ENCODE measurements at regions not wholly inside any gene's neighbourhood (a gene's known extent, or its start where the extent isn't known, plus 50 kb on each side); places are given as distances from the start of the nearest gene placed in this dataset.
"Not testable (repeated sequence)": the region's sequence is repeated elsewhere in the genome, so short reads cannot be mapped to it uniquely, and the experiment has no call there.

DNA sequence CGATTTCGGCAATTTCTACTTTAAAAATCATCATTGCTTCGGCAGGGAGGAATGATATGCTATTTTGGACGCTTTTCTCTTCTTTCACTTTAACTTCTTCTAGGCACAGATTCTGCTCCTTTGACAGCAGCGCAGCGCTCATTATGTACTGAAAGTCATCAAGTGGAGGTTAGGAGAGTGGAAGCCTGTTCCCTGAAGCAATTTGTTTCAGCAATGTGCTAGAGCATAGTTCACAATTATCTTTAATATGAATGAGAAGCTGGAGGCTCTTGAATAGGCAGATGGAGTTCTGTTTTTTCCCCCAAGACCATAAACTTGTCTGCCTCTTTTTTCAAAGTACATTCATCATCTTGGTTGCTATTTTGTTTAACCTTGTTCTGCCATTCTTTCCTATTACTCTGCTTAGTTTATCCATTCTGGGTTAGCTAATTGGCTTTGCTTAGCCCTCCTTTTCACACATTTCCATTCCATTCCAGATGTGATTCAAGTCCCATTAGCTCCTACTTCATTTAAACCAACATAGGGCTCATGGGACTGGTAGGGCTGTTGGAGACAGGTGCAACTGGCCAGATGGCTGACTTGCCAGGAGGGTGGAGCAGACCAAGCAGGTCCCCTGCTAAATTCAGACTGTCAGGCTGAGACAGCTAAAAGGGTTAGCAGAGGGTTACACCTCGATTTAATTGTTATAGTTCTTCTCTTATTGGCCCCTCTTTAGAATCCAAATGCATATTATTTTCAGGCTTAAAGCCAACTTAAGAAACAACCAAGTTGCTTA lies 534.7 kb upstream of the CBLB start:
- FAIRE-seq (no peak), DNase-seq (ENCODE audit: extremely low spot score, insufficient read length, low read depth) (no peak)

DNA sequence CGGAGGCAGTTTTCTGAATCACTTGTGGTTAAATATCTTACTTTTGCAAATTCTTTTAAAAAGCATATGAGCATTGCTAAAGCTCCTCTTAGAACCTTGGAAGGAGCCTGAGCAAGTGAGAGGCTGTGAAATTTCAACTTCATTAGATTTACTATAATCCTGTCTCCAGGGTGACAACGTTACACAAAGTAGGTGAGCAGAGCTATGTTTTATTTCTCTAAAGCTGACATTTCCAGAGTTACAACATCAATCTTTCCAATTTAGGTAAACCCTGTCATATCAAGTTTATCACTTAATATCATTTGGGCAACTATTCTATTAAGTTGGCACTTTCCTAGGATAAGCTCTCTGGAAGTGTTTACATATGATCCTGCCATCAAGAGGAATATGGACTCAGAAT lies 544.9 kb upstream of the CBLB start:
- FAIRE-seq: no peak
- DNase-seq (ENCODE audit: extremely low spot score, insufficient read length, low read depth): no peak

DNA sequence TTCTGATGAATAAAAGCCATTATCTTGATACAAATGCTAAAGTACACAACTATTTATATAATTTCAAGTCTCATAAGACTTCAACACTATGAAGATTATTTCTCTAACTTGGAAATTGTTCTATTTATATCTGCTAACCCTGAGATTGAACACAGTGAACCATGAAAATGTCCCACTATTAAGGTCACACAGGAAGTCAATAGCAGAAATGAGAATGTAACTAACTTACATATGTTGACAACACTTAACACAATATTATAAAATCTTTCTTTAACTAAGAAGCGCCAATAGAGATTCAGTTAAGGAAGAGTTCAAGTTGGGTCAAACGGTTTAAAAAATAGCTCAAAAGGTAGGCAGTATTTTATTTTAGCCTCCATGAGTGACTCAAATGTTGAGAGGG lies 551.8 kb upstream of the CBLB start:
- FAIRE-seq (peak; percentile 42), DNase-seq (ENCODE audit: extremely low spot score, insufficient read length, low read depth) (no peak)

DNA sequence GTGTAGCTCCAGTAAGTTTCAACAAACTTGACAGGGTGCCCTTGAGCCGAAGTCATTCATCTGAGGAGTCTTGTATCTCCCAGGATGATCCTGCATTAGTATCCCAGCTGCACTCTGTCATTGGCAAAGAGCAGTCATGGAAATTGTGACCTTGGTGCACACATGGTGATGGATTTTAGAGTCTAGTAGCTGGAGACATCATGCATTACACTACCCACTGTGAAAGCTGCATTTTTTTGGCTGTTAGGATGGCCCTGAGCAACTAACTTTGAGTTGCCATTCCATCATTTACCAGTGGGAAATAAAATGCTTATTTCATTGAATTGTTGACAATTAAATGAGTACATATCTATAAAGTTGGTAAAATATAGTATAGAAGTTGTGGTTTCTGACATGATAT lies 552.6 kb upstream of the CBLB start:
- DNase-seq (ENCODE audit: extremely low spot score, insufficient read length, low read depth): no peak
- peak; percentile 18 for FAIRE-seq

DNA sequence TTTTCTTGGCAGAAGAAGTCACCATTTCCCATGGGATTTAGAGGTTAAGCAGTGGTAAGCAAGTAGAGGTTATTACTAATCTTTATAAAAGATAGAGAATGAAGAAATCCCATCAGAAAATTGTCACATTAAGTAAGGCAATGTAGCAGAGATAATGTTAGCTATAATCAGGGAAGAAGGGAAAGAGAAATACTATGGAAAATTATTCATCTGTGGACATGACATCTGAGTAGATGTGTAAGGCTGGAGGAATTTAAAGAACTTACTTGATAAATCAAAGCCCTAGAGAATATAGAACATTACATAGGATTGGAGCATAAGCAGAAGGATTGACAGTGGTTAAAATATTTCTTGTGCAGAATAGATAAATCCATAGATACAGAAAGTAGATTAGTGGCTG lies 553.1 kb upstream of the CBLB start:
- DNase-seq (ENCODE audit: extremely low spot score, insufficient read length, low read depth) (no peak), FAIRE-seq (no peak)

DNA sequence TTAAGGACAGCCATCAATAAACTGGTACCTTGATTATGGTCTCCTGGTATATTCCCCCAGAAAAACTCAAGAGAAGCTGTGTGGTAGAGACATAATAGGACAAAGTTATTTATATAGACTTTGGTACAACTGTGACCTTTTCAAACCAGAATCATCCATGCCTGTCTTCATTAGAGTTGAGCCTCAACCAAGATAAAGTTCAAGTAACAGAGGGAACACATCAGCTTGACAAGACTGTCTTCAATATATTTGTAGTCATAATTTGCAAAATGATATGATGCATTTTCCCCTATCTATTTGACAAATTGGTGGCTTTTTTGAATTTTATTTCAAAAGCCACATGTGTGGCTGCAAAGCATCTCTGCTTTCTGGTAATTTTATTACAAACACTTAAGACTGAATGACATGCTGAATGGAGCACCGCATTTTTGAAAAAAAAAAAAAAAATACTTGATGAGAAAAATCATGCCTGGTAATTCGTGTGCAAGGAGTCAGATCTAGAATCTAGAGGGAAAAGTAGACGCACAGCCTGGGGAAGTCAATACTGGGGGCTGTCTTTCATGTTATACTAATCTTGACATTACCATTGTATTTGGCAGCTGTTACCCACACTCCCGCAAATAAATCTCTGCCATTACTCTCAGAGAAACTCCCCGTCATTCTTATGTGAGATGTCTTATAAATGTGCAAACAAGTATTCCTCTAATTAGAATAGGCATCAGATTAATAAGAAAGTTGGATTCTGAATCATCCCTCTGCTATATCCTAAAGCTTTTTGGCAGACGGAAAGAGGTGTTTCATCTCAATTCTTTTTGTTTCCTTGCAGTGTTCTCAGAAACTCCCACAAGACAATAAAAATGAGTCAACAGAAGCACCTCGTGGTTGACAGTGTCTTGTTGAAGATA lies 554.8 kb upstream of the CBLB start:
- DNase-seq (ENCODE audit: extremely low spot score, insufficient read length, low read depth) (no peak), FAIRE-seq (no peak)

DNA sequence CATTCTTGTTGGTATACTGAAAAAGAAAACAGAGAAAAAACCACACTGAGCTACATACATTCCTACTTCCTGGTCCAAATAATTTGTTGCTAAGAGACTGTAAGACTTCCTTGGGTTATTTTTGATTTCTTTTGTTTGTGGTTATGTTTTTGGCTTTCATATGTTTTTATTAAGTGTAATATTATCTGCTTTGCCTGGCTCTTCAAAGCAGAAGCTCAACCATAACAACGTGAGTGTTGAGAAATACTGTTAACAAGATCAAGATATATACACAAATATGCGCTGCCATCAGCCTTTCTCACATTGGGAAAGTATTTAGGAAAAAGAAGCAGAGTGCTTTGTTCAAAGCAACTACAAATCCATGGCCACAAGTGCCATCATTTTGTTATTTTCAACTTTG lies 556.2 kb upstream of the CBLB start:
- peak; percentile 56 for FAIRE-seq
- DNase-seq (ENCODE audit: extremely low spot score, insufficient read length, low read depth): no peak

DNA sequence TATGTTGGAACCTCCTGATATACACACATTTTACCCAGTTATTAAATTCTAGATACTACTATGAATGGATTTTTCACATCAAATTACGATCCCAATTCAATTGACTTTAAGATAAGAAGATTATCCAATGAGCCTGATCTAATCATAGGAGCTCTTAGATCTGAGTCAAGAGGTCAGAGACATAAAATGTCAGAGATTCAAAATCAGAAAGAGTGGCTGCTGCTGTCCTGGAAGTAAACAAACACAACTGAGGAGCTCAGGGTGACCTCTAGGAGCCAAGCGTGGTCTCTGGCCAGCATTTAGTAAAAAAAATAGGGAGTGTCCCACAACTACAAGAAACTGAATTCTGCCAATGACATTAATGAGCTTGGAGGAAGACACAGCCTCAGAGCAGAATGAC lies 557.1 kb upstream of the CBLB start:
- DNase-seq (ENCODE audit: extremely low spot score, insufficient read length, low read depth): no peak

DNA sequence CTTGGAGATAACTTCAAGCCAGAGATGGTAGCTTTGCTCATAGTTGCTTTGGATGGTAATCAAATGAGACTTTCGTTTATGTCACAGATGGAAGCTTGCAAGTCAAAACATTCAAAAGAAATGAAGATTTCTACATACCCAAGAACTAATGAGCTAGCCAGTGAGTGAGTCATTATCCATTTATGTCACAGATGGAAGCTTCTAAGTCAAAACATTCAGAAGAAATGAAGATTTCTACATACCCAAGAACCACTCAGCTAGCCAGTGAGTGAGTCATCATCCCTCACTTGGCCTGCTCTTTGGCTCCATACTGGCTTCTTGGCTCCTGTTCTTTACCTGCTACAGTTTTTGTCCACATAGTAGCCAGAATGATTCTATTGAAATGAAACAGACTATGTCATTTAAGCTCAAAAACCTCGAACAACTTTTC lies 559.8 kb upstream of the CBLB start:
- DNase-seq (ENCODE audit: extremely low spot score, insufficient read length, low read depth) (no peak), FAIRE-seq (no peak)

More for the DNA sequence above, 557.1 kb upstream of the CBLB start:
- no peak for FAIRE-seq

DNA sequence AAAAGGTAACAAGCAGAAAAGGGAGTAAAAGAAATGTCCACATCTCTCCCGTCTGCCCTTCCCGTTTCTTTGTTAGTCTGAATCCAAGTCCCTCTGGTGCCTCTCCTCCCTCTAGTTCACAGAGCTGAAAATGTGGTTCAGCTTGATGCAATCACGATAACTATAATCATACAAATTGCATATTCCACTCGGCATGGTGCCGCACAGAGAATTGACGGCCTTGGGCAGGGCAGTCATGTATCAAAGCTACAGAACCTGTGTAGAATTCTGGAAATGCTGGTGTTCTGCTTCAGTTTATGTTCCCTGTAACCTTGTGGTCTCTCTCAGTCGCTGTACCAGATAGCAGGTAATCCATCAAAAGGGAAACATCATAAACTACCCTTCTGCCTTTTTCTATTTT lies 562.9 kb upstream of the CBLB start:
- DNase-seq (ENCODE audit: extremely low spot score, insufficient read length, low read depth) (no peak), FAIRE-seq (no peak)

DNA sequence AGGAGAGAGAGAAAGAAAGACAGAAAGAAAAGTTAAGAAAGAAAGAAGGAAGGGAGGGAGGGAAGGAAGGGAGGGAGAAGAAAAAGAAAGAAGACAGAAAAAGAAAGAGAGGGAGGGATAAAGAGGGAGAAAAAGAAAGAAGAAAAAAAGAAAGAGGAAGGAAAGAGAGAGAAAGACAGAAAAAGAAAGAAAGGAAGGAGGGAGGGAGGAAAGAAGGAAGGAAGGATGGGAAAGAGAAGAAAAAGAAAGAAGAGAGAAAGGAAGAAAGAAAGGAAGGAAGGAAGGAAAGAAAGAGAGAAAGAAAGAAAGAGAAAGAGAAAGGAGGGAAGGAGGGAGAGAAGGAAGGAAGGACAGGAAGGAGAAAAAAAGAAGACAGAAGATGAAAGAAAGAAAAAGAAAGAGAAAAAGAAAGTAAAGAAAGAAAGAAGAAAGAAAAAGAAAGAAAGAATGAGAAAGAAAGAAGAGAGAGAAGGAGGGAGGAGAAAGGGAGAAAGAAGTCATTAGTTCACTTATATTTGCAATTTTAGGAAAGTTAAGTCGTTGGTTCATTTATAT lies 567.2 kb upstream of the CBLB start:
- FAIRE-seq: no peak
- no peak for DNase-seq (ENCODE audit: extremely low spot score, insufficient read length, low read depth)

DNA sequence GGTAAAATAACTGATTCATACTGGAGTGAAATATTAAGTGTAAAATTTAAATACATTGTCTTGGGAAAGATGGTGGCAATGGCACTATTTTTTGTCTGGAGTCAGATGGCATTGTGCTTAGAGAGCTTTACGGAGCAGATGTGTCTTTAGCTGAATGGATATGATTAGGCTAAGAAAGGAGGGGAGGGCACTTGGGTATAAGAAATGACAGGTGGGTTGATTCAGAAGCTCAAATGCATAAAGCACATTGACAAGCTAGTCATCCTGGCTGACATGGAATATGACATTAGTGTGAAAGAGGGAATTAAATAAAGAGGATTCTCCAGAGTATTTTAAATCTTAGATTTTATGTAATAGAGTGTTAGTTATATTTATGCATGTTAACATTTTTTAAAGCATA lies 570.1 kb upstream of the CBLB start:
- FAIRE-seq (no peak), DNase-seq (ENCODE audit: extremely low spot score, insufficient read length, low read depth) (no peak)

DNA sequence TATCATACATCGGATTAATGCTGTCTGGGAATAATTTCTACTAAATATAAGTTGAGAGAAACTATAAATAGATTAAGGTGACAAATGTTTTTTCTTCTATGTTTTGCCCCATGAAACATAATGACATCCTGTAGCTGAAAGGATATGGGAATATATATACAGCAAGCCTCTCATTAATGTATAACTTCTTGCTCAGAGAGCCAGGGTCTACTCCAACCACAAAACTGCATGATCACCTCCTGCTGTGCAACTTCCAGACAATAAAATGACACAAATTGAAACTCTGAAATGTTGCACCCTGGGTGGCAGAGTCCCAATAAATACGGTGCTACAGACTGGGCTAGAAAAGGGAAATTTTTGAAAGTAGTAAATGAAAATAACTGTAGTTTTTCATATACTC lies 571.9 kb upstream of the CBLB start:
- no peak for DNase-seq (ENCODE audit: extremely low spot score, insufficient read length, low read depth)
- peak; percentile 68 for FAIRE-seq

DNA sequence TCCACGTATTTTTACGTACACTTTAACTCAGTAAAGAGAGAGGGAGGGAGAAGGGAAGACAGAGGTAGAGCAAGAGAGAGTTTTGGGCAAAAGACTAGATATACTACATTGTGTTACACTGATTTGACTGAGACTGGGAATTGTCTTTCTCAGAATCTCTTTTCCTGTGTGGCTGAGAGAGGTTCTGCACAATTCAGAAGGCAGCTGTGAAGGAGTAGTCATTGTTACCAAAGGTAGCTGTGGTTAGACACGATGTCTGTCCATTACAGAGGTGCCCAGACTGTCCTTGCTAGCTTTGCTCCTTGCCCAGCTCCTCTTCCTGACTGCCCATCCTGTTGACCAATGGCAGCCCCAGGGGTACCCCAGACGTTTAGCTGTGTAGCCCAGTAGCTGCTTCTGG lies 577.5 kb upstream of the CBLB start:
- DNase-seq (ENCODE audit: extremely low spot score, insufficient read length, low read depth) (no peak), FAIRE-seq (no peak)

DNA sequence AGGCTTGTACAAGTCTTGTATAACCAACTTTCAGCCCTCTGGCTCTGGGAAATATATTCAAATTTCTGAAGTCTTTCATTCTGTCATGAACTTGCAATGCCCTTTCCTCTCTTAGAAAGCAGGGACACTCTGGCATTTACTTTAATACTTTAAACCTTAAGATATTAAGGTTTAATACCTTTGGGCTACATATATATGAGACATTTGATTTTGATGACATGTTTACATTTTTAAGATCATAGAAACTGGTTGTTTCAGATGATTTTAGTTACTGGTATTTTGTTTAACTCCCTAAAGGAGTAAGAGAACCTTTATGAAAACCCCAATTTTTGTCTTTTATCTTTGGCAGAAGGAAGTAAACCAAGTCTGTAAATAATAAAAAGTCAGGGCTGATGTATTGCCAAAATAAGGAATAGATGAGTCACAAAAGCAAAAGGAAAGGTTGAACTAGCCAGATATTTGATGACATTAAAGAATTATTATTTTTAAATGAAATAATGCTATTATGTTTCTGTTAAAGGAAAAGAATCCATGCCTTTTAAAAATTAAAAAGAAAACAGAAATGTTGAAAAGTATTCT lies 579.0 kb upstream of the CBLB start:
- no peak for DNase-seq (ENCODE audit: extremely low spot score, insufficient read length, low read depth)
- no peak for FAIRE-seq

DNA sequence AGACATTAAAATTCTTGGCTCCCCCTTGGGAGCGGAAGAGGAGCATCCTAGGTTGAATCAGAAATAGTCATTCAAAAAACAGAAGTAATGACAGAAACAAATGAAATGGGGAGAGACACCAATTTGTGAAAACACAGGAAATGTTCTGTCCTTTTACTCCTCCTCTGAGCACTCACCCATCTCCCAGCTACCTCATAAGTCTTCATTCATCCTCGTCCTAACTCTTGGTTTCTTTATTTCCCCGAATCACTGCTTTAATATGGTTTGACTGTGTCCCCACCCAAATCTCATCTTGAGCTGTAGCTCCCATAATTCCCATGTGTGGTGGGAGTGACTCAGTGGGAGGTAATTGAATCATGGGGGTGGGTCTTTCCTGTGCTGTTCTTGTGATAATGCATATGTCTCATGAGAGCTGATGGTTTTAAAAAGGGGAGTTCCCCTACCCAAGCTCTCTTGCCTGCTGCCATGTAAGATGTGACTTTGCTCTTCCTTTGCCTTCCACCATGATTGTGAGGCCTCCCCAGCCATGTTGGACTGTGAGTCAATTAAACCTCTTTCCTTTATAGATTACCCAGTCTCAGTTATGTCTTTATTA lies 579.7 kb upstream of the CBLB start:
- FAIRE-seq; DNase-seq (ENCODE audit: extremely low spot score, insufficient read length, low read depth): not testable (repeated sequence)

DNA sequence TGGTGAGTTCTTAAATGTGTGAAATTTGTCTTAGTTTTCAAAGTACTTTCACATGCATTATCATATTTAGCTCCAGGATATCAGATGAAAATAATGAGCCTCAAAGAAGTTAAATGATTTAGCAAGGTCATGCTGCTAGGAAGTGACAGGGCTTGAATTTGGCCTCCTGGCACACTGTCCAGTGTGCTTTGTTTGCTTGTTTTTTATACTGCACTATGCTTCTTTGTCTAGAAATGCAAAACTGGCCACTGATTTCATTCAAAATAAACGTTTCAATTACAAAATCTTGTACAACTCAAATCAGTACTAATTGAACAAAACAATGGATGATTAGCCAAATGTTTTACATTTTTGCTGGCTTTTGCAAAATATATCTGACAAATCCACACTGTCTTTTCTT lies 583.3 kb upstream of the CBLB start:
- DNase-seq (ENCODE audit: extremely low spot score, insufficient read length, low read depth): no peak
- no peak for FAIRE-seq

DNA sequence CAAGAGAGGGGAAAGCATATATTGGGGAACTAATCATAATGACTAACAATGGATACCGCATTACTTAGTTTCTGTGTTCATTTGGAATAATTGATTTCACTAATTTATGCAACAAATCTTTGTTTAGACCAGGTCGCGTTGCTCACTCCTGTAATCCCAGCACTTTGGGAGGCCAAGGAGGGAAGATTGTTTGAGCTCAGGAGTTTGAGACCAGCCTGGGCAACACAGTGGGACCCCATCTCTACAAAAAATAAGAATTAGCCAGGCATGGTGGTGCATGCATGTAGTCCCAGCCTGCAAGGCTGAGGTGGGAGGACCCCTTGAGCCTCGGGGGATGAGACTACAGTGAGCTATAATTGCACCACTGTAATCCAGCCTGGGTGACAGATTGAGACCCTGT lies 585.7 kb upstream of the CBLB start:
- no peak for DNase-seq (ENCODE audit: extremely low spot score, insufficient read length, low read depth)
- FAIRE-seq: no peak

DNA sequence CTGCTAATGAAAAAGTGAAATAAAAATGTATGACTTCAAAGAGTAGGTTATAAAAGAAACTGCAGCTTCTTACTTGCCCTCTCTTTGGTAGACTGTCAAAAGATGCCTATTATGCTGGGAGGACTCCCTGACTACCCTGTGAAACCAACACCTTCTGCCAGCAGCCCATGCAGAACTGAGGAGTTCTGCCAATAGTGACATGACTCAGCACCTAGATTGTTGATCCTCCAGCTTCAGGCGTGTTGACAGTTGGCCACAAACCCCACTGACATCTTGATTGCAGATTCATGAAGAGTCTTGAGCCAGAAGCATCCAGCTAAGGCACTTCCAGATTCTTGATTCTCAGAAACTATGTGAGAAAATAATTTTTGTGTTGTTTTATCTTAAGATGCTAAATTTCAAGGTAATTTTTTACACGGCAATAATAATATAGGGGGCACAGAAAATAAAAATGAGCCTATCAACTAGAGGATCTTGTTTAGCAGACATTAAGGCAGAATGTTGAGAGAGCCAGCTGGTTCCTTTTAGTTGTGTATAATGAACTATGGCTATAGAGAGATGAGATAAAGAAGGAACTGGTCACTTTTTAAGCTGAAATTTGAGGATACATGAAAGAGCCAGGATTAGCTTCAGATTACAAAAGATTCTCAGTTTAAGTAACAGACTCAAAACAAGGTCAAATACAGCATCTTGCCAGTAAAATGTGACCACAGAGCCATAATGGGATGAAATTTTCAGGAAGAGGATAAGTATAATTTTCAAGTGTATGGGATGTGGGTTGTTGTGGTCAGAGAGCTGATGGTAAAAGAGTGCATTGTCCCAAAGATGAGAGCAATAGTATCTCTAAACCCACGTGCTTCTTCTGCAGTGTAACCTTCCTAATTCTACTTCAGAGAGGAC lies 588.7 kb upstream of the CBLB start:
- DNase-seq (ENCODE audit: extremely low spot score, insufficient read length, low read depth) (peak; percentile 28), FAIRE-seq (peak; percentile 86)
